B cell (primary cell): ENCODE measurements at regions not wholly inside any gene's neighbourhood (a gene's known extent, or its start where the extent isn't known, plus 50 kb on each side); places are given as distances from the start of the nearest gene placed in this dataset.

ENCODE experiments used
- ATAC-seq: fragments of 200-7000 bp; cut with Tn5 transposase; one replicate; pipeline ENCODE4 v1.10.0; 2021; ENCODE audit warnings: low read depth, mild to moderate bottlenecking, moderate number of reproducible peaks, moderate library complexity
- CTCF ChIA-PET: fragments of 350-600 bp; sonication (Branson Sonifier 250); formaldehyde crosslinking; loops from one replicate; lab custom pipeline; 2021; ENCODE audit warnings: antibody characterized with exemption, inconsistent platforms; lab: Charles Lee
- POLR2A ChIA-PET: fragments of 350-600 bp; sonication (Branson Sonifier 250); formaldehyde crosslinking; loops from one replicate; lab custom pipeline; 2021; ENCODE audit warnings: antibody characterized with exemption; lab: Charles Lee
- DNase-seq: peaks from one replicate; pipeline ENCODE4 v3.0.0; 2013
- H2AFZ ChIP-seq: 2 replicates; pipeline ENCODE4 v1.6.1; 2012; ENCODE audit warnings: mild to moderate bottlenecking, low read depth, low read length; ENCODE audit not compliant: insufficient read depth, poor library complexity, severe bottlenecking
- H3K27ac ChIP-seq, 2 donors: 1 replicate in 1 of 2; 2 replicates in 1 of 2; pipeline ENCODE4 v1.5.1; 2012 to 2013; ENCODE audit warnings: low read length in 2 of 2, mild to moderate bottlenecking in 2 of 2, moderate library complexity in 1 of 2
- H3K27me3 ChIP-seq, 4 experiments: fragments of 200-600 bp in 1 of 4; sonication (generic) in 1 of 4; replicated peaks in 1 of 4; 1 replicate in 2 of 4; 2 replicates in 2 of 4; pipeline versions ENCODE4 v1.6.1 to v1.7.0; 2013 to 2016; ENCODE audit warnings: low read length in 3 of 4, mild to moderate bottlenecking in 2 of 4, mixed read lengths in 1 of 4, moderate library complexity in 1 of 4; ENCODE audit not compliant: insufficient read depth in 4 of 4, control insufficient read depth in 3 of 4; ENCODE audit errors: control extremely low read depth in 1 of 4
- H3K36me3 ChIP-seq, 2 experiments: replicated peaks in 1 of 2; 1 replicate in 1 of 2; 2 replicates in 1 of 2; pipeline versions ENCODE4 v1.6.1 to v1.7.1; 2013; ENCODE audit warnings: low read length in 1 of 2; ENCODE audit not compliant: insufficient read depth in 2 of 2, control insufficient read depth in 1 of 2; ENCODE audit errors: control extremely low read depth in 1 of 2, extremely low read depth in 1 of 2
- H3K4me1 ChIP-seq, 2 donors: fragments of 200-600 bp in 1 of 2; sonication (generic) in 1 of 2; 1 replicate in 1 of 2; 2 replicates in 1 of 2; pipeline versions ENCODE4 v1.5.1 to v1.6.1; 2013 to 2017; ENCODE audit warnings: low read length in 2 of 2; ENCODE audit not compliant: control insufficient read depth in 2 of 2, insufficient read depth in 2 of 2
- H3K4me2 ChIP-seq: replicated peaks from 2 replicates; pipeline ENCODE3; 2012; ENCODE audit warnings: mild to moderate bottlenecking, low read depth, low read length; ENCODE audit not compliant: poor library complexity, severe bottlenecking
- H3K4me3 ChIP-seq, 5 experiments: fragments of 200-600 bp in 1 of 5; sonication (generic) in 1 of 5; 1 replicate in 3 of 5; 2 replicates in 2 of 5; pipeline versions ENCODE4 v1.5.1 to v1.7.0; 2011 to 2016; ENCODE audit warnings: low read length in 4 of 5, mild to moderate bottlenecking in 4 of 5, low read depth in 2 of 5, control low read depth in 1 of 5, moderate library complexity in 1 of 5; ENCODE audit not compliant: insufficient read depth in 1 of 5; ENCODE audit errors: control extremely low read depth in 1 of 5, extremely low read depth in 1 of 5
- H3K79me2 ChIP-seq: fragments of 200-600 bp; sonication (generic); one replicate; pipeline ENCODE4 v1.6.0; 2016; ENCODE audit warnings: low read length; ENCODE audit not compliant: control insufficient read depth, insufficient read depth
- H3K9ac ChIP-seq: fragments of 200-600 bp; sonication (generic); 2 replicates; pipeline ENCODE4 v1.6.1; 2017; ENCODE audit warnings: mild to moderate bottlenecking, low read length, moderate library complexity
- H3K9me3 ChIP-seq, 3 donors: one replicate each; pipeline versions ENCODE4 v1.6.1 to v1.7.1; 2013; ENCODE audit warnings: low read length in 2 of 3; ENCODE audit not compliant: control insufficient read depth in 2 of 3, insufficient read depth in 1 of 3; ENCODE audit errors: control extremely low read depth in 1 of 3
- H4K20me1 ChIP-seq: 2 replicates; pipeline ENCODE4 v1.6.0; 2012; ENCODE audit warnings: mild to moderate bottlenecking, low read length; ENCODE audit not compliant: insufficient read depth, control insufficient read depth, poor library complexity, severe bottlenecking
- H3K27ac Mint-ChIP-seq: one replicate; pipeline ENCODE4 v1.8.0; 2021; ENCODE audit warnings: mixed read lengths
- H3K27me3 Mint-ChIP-seq: one replicate; pipeline ENCODE4 v1.8.0; 2021; ENCODE audit warnings: mixed read lengths
- H3K4me1 Mint-ChIP-seq: one replicate; pipeline ENCODE4 v1.8.0; 2021; ENCODE audit warnings: mixed read lengths
- H3K4me3 Mint-ChIP-seq: one replicate; pipeline ENCODE4 v1.8.0; 2021; ENCODE audit warnings: mixed read lengths
- H3K9me3 Mint-ChIP-seq: one replicate; pipeline ENCODE4 v1.8.0; 2022; ENCODE audit warnings: mixed read lengths; ENCODE audit not compliant: insufficient read depth
- EZH2 ChIP-seq: IDR thresholded peaks from 2 replicates; pipeline ENCODE4 v1.6.1; 2012; ENCODE audit warnings: borderline replicate concordance, low read depth, mild to moderate bottlenecking, moderate library complexity, low read length; ENCODE audit not compliant: insufficient read depth, poor library complexity, severe bottlenecking
- WGBS: methylation state at CpG from one replicate; pipeline ENCODE4 v1.1.5; 2013; ENCODE audit warnings: missing lambda C conversion rate; ENCODE audit not compliant: insufficient coverage; 5-methylcytosine and 5-hydroxymethylcytosine counted together
- intact Hi-C: fragments of 100-400 bp; cut with micrococcal nuclease; formaldehyde crosslinking; loops from one replicate; pipeline ENCODE4 v1.10.0; 2022
- TF ChIP-seq, protein P1 (sequence below): fragments of 200-600 bp; IDR thresholded peaks from one replicate; pipeline ENCODE4 v1.8.0; 2022; ENCODE audit warnings: antibody characterized with exemption, mild to moderate bottlenecking

- Histone ChIP-seq H2AFZ (no peak overlapping the region), H4K20me1 (no peaks in the 10 kb centered on the region), H3K4me3 (no peak overlapping the region), H3K27me3 (no peaks in the 10 kb centered on the region), H3K4me1 (no peaks in the 10 kb centered on the region), H3K79me2 (no peaks in the 10 kb centered on the region), H3K27ac (no peak overlapping the region), H3K9ac (no peak overlapping the region), H3K4me2 (no peak overlapping the region), H3K9me3 (no peaks in the 10 kb centered on the region), H3K36me3 (no peaks in the 10 kb centered on the region)
- H3K27ac Mint-ChIP-seq, result no peak overlapping the region
- no peaks in the 10 kb centered on the region for H3K4me1 Mint-ChIP-seq
- TF ChIP-seq EZH2, result no peak
- TF ChIP-seq, protein P1, sequence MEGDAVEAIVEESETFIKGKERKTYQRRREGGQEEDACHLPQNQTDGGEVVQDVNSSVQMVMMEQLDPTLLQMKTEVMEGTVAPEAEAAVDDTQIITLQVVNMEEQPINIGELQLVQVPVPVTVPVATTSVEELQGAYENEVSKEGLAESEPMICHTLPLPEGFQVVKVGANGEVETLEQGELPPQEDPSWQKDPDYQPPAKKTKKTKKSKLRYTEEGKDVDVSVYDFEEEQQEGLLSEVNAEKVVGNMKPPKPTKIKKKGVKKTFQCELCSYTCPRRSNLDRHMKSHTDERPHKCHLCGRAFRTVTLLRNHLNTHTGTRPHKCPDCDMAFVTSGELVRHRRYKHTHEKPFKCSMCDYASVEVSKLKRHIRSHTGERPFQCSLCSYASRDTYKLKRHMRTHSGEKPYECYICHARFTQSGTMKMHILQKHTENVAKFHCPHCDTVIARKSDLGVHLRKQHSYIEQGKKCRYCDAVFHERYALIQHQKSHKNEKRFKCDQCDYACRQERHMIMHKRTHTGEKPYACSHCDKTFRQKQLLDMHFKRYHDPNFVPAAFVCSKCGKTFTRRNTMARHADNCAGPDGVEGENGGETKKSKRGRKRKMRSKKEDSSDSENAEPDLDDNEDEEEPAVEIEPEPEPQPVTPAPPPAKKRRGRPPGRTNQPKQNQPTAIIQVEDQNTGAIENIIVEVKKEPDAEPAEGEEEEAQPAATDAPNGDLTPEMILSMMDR, result no peak
- ChIA-PET CTCF (no interaction called here), POLR2A (no interaction called here)
- H3K9me3 Mint-ChIP-seq, result no peaks in the 10 kb centered on the region
- ATAC-seq (no peak), DNase-seq (no peak)
- H3K4me3 Mint-ChIP-seq, result no peak overlapping the region
- peaks cover 16% of the 10 kb centered on the region for H3K27me3 Mint-ChIP-seq
- WGBS, result 100% methylated on average over 4 of the region's 5 CpGs
- intact Hi-C loops, result no loop called here
Observed at GRCh38 chr2:236747925-236748324, 178.3 kb downstream of the ACKR3 start.

DNA sequence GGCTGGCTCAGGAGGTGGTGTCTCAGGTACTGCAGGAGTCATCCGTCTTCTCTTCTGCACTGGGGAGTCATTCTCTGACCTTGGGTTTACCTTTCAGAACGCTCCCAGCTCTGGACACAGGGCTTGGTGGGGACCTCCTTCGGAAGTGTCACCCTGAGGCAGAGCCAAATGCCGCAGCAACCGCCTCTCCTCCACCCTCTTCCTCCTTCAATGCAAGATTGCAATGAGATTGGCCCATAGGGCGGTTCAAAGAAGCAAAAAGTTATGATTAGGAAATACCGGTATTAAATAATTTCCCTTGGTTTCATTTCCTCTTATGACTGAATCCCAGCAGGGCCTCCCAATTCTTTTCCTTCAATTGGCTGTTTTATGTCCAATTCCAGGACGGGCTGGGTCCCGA is 178.8 kb downstream of the ACKR3 start:
- H3K27me3 ChIP-seq, result no peaks in the 10 kb centered on the region
- ATAC-seq (no peak), DNase-seq (no peak)
- ChIA-PET POLR2A (no interaction called here), CTCF (no interaction called here)
- intact Hi-C loops, result no loop called here
- no peaks in the 10 kb centered on the region for H3K9me3 ChIP-seq
- TF ChIP-seq, protein P1, result no peak
- TF ChIP-seq EZH2, result no peak
- 90% methylated on average over 4 of the region's 9 CpGs for WGBS
- no peaks in the 10 kb centered on the region for H3K36me3 ChIP-seq
- no peak overlapping the region for H3K9ac ChIP-seq
- H3K4me1 ChIP-seq, result no peaks in the 10 kb centered on the region
- no peak overlapping the region for H3K4me3 Mint-ChIP-seq
- no peak overlapping the region for H2AFZ ChIP-seq
- H3K27me3 Mint-ChIP-seq, result peaks cover 16% of the 10 kb centered on the region
- H3K79me2 ChIP-seq, result no peaks in the 10 kb centered on the region
- H3K9me3 Mint-ChIP-seq, result no peaks in the 10 kb centered on the region
- H4K20me1 ChIP-seq, result no peaks in the 10 kb centered on the region
- H3K4me1 Mint-ChIP-seq, result no peaks in the 10 kb centered on the region
- no peak overlapping the region for H3K4me2 ChIP-seq
- no peak overlapping the region for H3K27ac Mint-ChIP-seq
- no peak overlapping the region for H3K4me3 ChIP-seq
- H3K27ac ChIP-seq, result no peak overlapping the region
